OCI-LY1 (cell line): ENCODE measurements at regions not wholly inside any gene's neighbourhood (a gene's known extent, or its start where the extent isn't known, plus 50 kb on each side); places are given as distances from the start of the nearest gene placed in this dataset.

Experiments used
- H2AFZ ChIP-seq: fragments of 200-600 bp; sonication (generic), shearing (Covaris generic); 2 replicates; pipeline ENCODE4 v1.6.0; 2014; ENCODE audit warnings: antibody characterized with exemption, mild to moderate bottlenecking, low read length
- H3F3A ChIP-seq: fragments of 200-600 bp; sonication (generic), shearing (Covaris generic); 2 replicates; pipeline ENCODE4 v1.6.0; 2014; ENCODE audit warnings: mild to moderate bottlenecking, antibody characterized with exemption, low read length, moderate library complexity; ENCODE audit not compliant: insufficient read depth
- H3K27ac ChIP-seq: fragments of 200-600 bp; sonication (generic); 2 replicates; pipeline ENCODE4 v1.5.1; 2014; ENCODE audit warnings: low read length, mixed run types, mild to moderate bottlenecking, low read depth; ENCODE audit not compliant: poor library complexity, severe bottlenecking
- H3K27me3 ChIP-seq: fragments of 200-600 bp; sonication (generic); 2 replicates; pipeline ENCODE4 v1.6.0; 2014; ENCODE audit warnings: antibody characterized with exemption, mild to moderate bottlenecking, low read length, moderate library complexity; ENCODE audit not compliant: insufficient read depth
- H3K36me3 ChIP-seq: fragments of 200-600 bp; sonication (generic); 2 replicates; pipeline ENCODE4 v1.6.1; 2014; ENCODE audit warnings: mild to moderate bottlenecking, antibody characterized with exemption, low read length, moderate library complexity, mixed read lengths; ENCODE audit not compliant: insufficient read depth
- H3K4me1 ChIP-seq: fragments of 200-600 bp; sonication (generic); 2 replicates; pipeline ENCODE4 v1.5.1; 2014; ENCODE audit warnings: mild to moderate bottlenecking, low read length, moderate library complexity; ENCODE audit not compliant: insufficient read depth, severe bottlenecking
- H3K4me2 ChIP-seq: fragments of 200-600 bp; sonication (generic), shearing (Covaris generic); 2 replicates; pipeline ENCODE4 v1.6.1; 2014; ENCODE audit warnings: low read length
- H3K4me3 ChIP-seq: fragments of 200-600 bp; sonication (generic); 2 replicates; pipeline ENCODE4 v1.5.1; 2014; ENCODE audit warnings: low read length, low read depth, mild to moderate bottlenecking, mixed read lengths; ENCODE audit not compliant: poor library complexity, severe bottlenecking
- H3K79me2 ChIP-seq: fragments of 200-600 bp; shearing (Covaris generic); 2 replicates; pipeline ENCODE4 v1.6.1; 2016; ENCODE audit warnings: mixed run types, low read length, mixed read lengths; ENCODE audit not compliant: insufficient read depth
- H3K9ac ChIP-seq: fragments of 200-600 bp; sonication (generic), shearing (Covaris generic); 2 replicates; pipeline ENCODE4 v1.6.1; 2014; ENCODE audit warnings: mild to moderate bottlenecking, low read length, mixed read lengths
- H3K9me2 ChIP-seq: fragments of 200-600 bp; sonication (generic), shearing (Covaris generic); 2 replicates; pipeline ENCODE4 v1.6.1; 2014; ENCODE audit warnings: low read depth, mild to moderate bottlenecking, low read length, mixed read lengths
- H3K9me3 ChIP-seq: fragments of 200-600 bp; shearing (Covaris generic); 2 replicates; pipeline ENCODE4 v1.6.1; 2014; ENCODE audit warnings: low read length, mixed read lengths
- H4K20me1 ChIP-seq: fragments of 200-600 bp; sonication (generic), shearing (Covaris generic); 2 replicates; pipeline ENCODE4 v1.6.0; 2016; ENCODE audit warnings: mild to moderate bottlenecking, low read length; ENCODE audit not compliant: insufficient read depth
- EZH2 ChIP-seq: fragments of 200-600 bp; sonication (generic), shearing (Covaris generic); IDR thresholded peaks from 2 replicates; pipeline ENCODE4 v1.8.0; 2017; ENCODE audit warnings: borderline replicate concordance, mixed run types, mild to moderate bottlenecking, antibody characterized with exemption, low read length, moderate library complexity, mixed read lengths
- TF ChIP-seq, protein P1 (sequence below): fragments of 200-600 bp; sonication (generic), shearing (Covaris generic); IDR thresholded peaks from 2 replicates; pipeline ENCODE4 v1.5.1; 2017; ENCODE audit warnings: mild to moderate bottlenecking, antibody characterized with exemption, low read length, moderate library complexity, mixed read lengths

DNA sequence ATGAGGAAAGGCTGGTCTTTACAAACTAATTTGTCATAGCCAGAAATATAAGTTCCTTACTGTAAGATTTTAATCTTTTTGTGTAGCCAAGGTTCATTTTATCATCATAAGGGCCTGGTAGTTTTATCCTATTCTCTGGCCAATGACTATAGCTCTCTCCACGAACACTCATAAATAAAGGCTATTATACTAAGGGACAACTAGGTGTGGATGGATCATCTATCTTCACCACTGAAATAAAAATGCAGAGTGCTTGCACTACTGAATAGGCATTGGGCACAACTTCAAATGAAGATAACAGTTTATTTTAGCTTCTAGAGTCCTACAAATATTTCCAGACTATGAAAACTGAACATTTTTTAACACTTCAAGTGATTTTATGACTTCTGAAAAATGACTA lies 698.6 kb downstream of the NOVA1 start:
- no peaks in the 10 kb centered on the region for H3K27me3 ChIP-seq
- no peak overlapping the region for H3K9ac ChIP-seq
- H3K27ac ChIP-seq = no peak overlapping the region
- H3K4me3 ChIP-seq = no peak overlapping the region
- H3K4me2 ChIP-seq = no peak overlapping the region
- no peaks in the 10 kb centered on the region for H3K36me3 ChIP-seq
- no peak for TF ChIP-seq EZH2
- TF ChIP-seq, protein P1, sequence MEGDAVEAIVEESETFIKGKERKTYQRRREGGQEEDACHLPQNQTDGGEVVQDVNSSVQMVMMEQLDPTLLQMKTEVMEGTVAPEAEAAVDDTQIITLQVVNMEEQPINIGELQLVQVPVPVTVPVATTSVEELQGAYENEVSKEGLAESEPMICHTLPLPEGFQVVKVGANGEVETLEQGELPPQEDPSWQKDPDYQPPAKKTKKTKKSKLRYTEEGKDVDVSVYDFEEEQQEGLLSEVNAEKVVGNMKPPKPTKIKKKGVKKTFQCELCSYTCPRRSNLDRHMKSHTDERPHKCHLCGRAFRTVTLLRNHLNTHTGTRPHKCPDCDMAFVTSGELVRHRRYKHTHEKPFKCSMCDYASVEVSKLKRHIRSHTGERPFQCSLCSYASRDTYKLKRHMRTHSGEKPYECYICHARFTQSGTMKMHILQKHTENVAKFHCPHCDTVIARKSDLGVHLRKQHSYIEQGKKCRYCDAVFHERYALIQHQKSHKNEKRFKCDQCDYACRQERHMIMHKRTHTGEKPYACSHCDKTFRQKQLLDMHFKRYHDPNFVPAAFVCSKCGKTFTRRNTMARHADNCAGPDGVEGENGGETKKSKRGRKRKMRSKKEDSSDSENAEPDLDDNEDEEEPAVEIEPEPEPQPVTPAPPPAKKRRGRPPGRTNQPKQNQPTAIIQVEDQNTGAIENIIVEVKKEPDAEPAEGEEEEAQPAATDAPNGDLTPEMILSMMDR = no peak
- no peaks in the 10 kb centered on the region for H3K9me2 ChIP-seq
- no peaks in the 10 kb centered on the region for H3F3A ChIP-seq
- no peaks in the 10 kb centered on the region for H3K9me3 ChIP-seq
- no peaks in the 10 kb centered on the region for H3K79me2 ChIP-seq
- no peaks in the 10 kb centered on the region for H3K4me1 ChIP-seq
- no peak overlapping the region for H2AFZ ChIP-seq
- no peaks in the 10 kb centered on the region for H4K20me1 ChIP-seq

DNA sequence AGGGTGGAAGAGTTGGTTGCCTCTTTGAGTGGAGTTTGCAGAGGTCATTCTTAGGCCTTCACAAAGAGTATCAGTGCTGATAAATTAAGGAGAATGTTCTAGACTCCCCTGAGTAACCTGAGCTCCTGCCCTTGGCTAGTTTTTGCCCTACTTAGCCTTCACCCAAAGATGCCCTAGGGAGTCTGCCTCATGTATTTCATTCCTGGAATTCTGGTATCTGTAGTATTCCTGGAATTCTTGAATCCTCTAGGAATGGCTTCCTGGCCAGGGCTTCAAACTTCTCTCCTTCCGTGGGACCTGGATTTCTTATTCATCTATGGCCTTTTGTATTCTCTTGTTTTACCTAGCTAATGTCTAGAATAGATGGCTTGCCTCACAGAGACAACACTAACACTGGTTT lies 701.1 kb downstream of the NOVA1 start:
- H3K4me1 ChIP-seq = no peaks in the 10 kb centered on the region
- H3K9me3 ChIP-seq = no peaks in the 10 kb centered on the region
- H3F3A ChIP-seq = no peaks in the 10 kb centered on the region
- H2AFZ ChIP-seq = no peak overlapping the region
- H4K20me1 ChIP-seq = no peaks in the 10 kb centered on the region
- H3K27ac ChIP-seq = no peak overlapping the region
- no peak overlapping the region for H3K4me3 ChIP-seq
- H3K9me2 ChIP-seq = no peaks in the 10 kb centered on the region
- H3K27me3 ChIP-seq = no peaks in the 10 kb centered on the region
- H3K36me3 ChIP-seq = no peaks in the 10 kb centered on the region
- no peak overlapping the region for H3K4me2 ChIP-seq
- TF ChIP-seq, protein P1 = no peak
- TF ChIP-seq EZH2 = no peak
- no peaks in the 10 kb centered on the region for H3K79me2 ChIP-seq
- no peak overlapping the region for H3K9ac ChIP-seq

DNA sequence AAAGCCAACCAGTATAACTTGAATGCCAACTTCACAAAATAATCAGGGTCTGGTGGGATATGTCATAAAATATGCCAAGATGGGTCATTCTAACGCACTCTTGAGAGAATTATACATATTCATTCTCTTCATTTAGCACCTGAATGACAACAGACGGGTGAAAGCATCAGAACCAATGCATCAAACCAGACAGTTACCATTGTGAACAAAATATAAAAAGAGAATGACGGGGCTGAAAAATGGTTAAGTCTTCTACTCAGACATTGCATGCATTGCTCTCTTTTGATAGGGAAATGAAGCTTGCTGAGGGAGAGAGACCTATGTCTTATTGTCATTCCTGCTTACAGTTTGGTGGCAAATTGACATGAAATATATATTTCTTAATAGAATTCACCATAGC lies 702.1 kb downstream of the NOVA1 start:
- Histone ChIP-seq H3K27me3 (no peaks in the 10 kb centered on the region), H4K20me1 (no peaks in the 10 kb centered on the region), H3K9ac (no peak overlapping the region), H3K4me2 (no peak overlapping the region), H3K4me1 (no peaks in the 10 kb centered on the region), H3K9me2 (no peaks in the 10 kb centered on the region), H3K4me3 (no peak overlapping the region), H3K27ac (no peak overlapping the region), H3K79me2 (no peaks in the 10 kb centered on the region), H3K36me3 (no peaks in the 10 kb centered on the region), H2AFZ (no peak overlapping the region), H3F3A (no peaks in the 10 kb centered on the region), H3K9me3 (no peaks in the 10 kb centered on the region)
- TF ChIP-seq, protein P1 = no peak
